Neural cell (in vitro differentiated cells): ENCODE measurements at regions not wholly inside any gene's neighbourhood (a gene's known extent, or its start where the extent isn't known, plus 50 kb on each side); places are given as distances from the start of the nearest gene placed in this dataset.

Experiments
- CTCF ChIP-seq: fragments of 450-650 bp; IDR thresholded peaks from 2 replicates; pipeline ENCODE4 v1.5.1; 2014; ENCODE audit warnings: antibody characterized with exemption, mild to moderate bottlenecking, moderate library complexity; ENCODE audit not compliant: poor library complexity, severe bottlenecking
- EP300 ChIP-seq: fragments of 450-650 bp; conservative IDR thresholded peaks from 2 replicates; pipeline ENCODE4 v1.6.1; 2014; ENCODE audit warnings: antibody characterized with exemption, mild to moderate bottlenecking, moderate library complexity; ENCODE audit not compliant: poor library complexity, severe bottlenecking
- SMC3 ChIP-seq: fragments of 450-650 bp; conservative IDR thresholded peaks from 2 replicates; pipeline ENCODE4 v1.6.1; 2014; ENCODE audit warnings: antibody characterized with exemption, mild to moderate bottlenecking, moderate library complexity; ENCODE audit not compliant: poor library complexity
- TAF1 ChIP-seq: IDR thresholded peaks from 2 replicates; pipeline ENCODE4 v1.6.1; 2012; ENCODE audit warnings: low read depth
- TF ChIP-seq, protein P1 (sequence below): IDR thresholded peaks from 2 replicates; pipeline ENCODE4 v1.6.1; 2012; ENCODE audit warnings: borderline replicate concordance

DNA sequence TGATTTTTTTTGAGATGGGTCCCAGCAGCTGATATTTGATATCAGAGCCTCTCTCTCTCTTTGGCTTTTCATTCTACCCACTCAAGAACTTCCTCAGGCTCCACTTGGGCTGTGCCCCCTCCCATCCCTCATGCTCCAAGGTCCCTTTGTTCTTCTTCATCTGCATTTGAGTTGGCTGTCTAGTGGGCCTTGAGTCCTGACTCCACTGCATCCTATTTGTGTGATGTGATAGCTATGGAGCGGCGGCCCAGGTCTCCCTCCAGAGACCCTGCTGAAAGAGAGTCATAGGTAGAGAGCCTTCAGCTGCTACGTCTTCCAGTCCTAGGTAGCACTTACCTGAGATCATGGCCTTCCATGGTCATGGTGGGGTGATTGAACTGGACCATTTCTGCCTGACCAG is 123.1 kb upstream of the VRK1 start:
- TF ChIP-seq, protein P1, sequence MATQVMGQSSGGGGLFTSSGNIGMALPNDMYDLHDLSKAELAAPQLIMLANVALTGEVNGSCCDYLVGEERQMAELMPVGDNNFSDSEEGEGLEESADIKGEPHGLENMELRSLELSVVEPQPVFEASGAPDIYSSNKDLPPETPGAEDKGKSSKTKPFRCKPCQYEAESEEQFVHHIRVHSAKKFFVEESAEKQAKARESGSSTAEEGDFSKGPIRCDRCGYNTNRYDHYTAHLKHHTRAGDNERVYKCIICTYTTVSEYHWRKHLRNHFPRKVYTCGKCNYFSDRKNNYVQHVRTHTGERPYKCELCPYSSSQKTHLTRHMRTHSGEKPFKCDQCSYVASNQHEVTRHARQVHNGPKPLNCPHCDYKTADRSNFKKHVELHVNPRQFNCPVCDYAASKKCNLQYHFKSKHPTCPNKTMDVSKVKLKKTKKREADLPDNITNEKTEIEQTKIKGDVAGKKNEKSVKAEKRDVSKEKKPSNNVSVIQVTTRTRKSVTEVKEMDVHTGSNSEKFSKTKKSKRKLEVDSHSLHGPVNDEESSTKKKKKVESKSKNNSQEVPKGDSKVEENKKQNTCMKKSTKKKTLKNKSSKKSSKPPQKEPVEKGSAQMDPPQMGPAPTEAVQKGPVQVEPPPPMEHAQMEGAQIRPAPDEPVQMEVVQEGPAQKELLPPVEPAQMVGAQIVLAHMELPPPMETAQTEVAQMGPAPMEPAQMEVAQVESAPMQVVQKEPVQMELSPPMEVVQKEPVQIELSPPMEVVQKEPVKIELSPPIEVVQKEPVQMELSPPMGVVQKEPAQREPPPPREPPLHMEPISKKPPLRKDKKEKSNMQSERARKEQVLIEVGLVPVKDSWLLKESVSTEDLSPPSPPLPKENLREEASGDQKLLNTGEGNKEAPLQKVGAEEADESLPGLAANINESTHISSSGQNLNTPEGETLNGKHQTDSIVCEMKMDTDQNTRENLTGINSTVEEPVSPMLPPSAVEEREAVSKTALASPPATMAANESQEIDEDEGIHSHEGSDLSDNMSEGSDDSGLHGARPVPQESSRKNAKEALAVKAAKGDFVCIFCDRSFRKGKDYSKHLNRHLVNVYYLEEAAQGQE: no peak
- TF ChIP-seq TAF1 (no peak), CTCF (no peak), EP300 (no peak), SMC3 (no peak)
